GM12892 (cell line): ENCODE measurements at regions not wholly inside any gene's neighbourhood (a gene's known extent, or its start where the extent isn't known, plus 50 kb on each side); places are given as distances from the start of the nearest gene placed in this dataset.
"Not testable (repeated sequence)": the region's sequence is repeated elsewhere in the genome, so short reads cannot be mapped to it uniquely, and the experiment has no call there.

Experiments
- DNase-seq: peaks from one replicate; pipeline ENCODE4 v3.0.0; 2011; ENCODE audit not compliant: insufficient read length
- FAIRE-seq: peaks from 2 replicates; lab custom pipeline; 2011; peaks lifted over from hg19 to GRCh38; lab: Jason Lieb, UNC
- POLR2A ChIP-seq: IDR thresholded peaks from 2 replicates; pipeline ENCODE4 v1.6.1; 2011; ENCODE audit warnings: low read depth, low read length, control low read depth
- POLR2AphosphoS5 ChIP-seq: IDR thresholded peaks from 2 replicates; pipeline ENCODE4 v1.6.1; 2011; ENCODE audit warnings: low read depth, low read length, control low read depth
- TAF1 ChIP-seq: IDR thresholded peaks from 2 replicates; pipeline ENCODE4 v1.6.1; 2011; ENCODE audit warnings: low read depth, mild to moderate bottlenecking, control low read depth, low read length, borderline replicate concordance

GRCh38 chr6:134619077-134619476 is 301.2 kb upstream of the SGK1 start:
- DNase-seq (no peak), FAIRE-seq (no peak)
- TF ChIP-seq POLR2A = no peak
- TF ChIP-seq TAF1 = no peak
- no peak for TF ChIP-seq POLR2AphosphoS5

- no peak for FAIRE-seq
- TF ChIP-seq POLR2A (no peak), POLR2AphosphoS5 (no peak), TAF1 (no peak)
- DNase-seq = no peak
These were observed 296.9 kb upstream of the SGK1 start for GRCh38 chr6:134614606-134615485.

GRCh38 chr6:134612128-134612527 is 294.2 kb upstream of the SGK1 start:
- not testable (repeated sequence) for FAIRE-seq, DNase-seq

- FAIRE-seq (no peak), DNase-seq (no peak)
- TF ChIP-seq POLR2A = no peak
- TF ChIP-seq POLR2AphosphoS5 = no peak
- TF ChIP-seq TAF1 = no peak
These were observed 292.5 kb upstream of the SGK1 start for GRCh38 chr6:134610411-134610810.

GRCh38 chr6:134609716-134610261 is 291.9 kb upstream of the SGK1 start:
- FAIRE-seq (no peak), DNase-seq (no peak)
- TF ChIP-seq POLR2A (no peak), POLR2AphosphoS5 (no peak), TAF1 (no peak)

GRCh38 chr6:134607411-134607810 is 289.5 kb upstream of the SGK1 start:
- DNase-seq (no peak), FAIRE-seq (no peak)
- TF ChIP-seq POLR2A = no peak
- TF ChIP-seq POLR2AphosphoS5 = no peak

- FAIRE-seq (no peak), DNase-seq (no peak)
These were observed 287.1 kb upstream of the SGK1 start for GRCh38 chr6:134605034-134605433.

GRCh38 chr6:134604014-134604676 is 286.2 kb upstream of the SGK1 start:
- TF ChIP-seq POLR2A (no peak), POLR2AphosphoS5 (no peak), TAF1 (no peak)
- DNase-seq (no peak), FAIRE-seq (no peak)

More at GRCh38 chr6:134605034-134605433, 287.1 kb upstream of the SGK1 start:
- TF ChIP-seq TAF1 (no peak), POLR2AphosphoS5 (no peak), POLR2A (no peak)

- FAIRE-seq = no peak
These were observed 285.6 kb upstream of the SGK1 start for GRCh38 chr6:134603561-134603960.

DNA sequence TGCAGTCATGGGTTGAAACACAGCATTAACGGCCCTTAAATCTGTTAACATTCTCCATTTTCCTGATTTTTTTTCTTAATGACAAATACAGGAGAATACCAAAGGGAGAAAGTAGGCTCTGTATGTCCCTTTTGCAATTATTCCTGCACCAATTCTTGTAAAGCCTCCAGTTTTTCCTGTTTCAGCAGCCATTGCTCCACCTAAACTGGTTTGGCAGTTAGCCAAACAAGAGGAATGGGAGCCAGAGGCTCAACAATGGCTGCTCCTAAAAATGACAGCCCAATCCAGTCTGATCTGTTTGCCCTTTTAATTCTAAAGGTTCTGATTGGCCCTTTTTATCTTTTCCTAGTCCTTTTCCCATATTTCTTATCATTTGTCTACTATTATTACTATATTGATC is 284.2 kb upstream of the SGK1 start:
- FAIRE-seq (no peak), DNase-seq (no peak)
- TF ChIP-seq TAF1 = no peak
- no peak for TF ChIP-seq POLR2A
- TF ChIP-seq POLR2AphosphoS5 = no peak

More at GRCh38 chr6:134603561-134603960, 285.6 kb upstream of the SGK1 start:
- no peak for DNase-seq
- TF ChIP-seq POLR2A (no peak), POLR2AphosphoS5 (no peak), TAF1 (no peak)

- FAIRE-seq (no peak), DNase-seq (no peak)
- TF ChIP-seq TAF1 = no peak
- no peak for TF ChIP-seq POLR2A
- no peak for TF ChIP-seq POLR2AphosphoS5
These were observed 282.8 kb upstream of the SGK1 start for GRCh38 chr6:134600671-134601070.

DNA sequence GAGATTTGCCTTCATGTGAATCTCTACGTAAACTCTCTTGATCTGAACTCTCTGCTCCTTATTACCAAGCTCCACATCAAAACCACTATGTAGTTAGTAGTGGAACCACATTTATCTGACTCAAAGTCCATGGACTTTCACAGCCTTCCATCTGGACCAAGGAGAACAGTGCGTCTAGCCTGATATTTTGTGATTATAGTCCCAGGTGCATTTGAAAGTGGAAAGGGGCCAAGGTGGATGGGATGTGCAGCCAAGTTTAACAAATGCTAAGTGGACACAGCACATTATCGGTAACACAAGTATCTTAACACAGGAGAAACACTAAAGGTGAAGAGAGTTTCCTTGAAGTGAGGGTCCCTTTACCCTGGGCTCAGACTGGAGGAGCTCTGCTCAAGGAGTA is 281.2 kb upstream of the SGK1 start:
- DNase-seq (no peak), FAIRE-seq (no peak)
- TF ChIP-seq TAF1 (no peak), POLR2AphosphoS5 (no peak), POLR2A (no peak)
